Esophagus muscularis mucosa (tissue), 4 donors: ENCODE measurements at regions not wholly inside any gene's neighbourhood (a gene's known extent, or its start where the extent isn't known, plus 50 kb on each side); places are given as distances from the start of the nearest gene placed in this dataset.
"Not testable (repeated sequence)": the region's sequence is repeated elsewhere in the genome, so short reads cannot be mapped to it uniquely, and the experiment has no call there.

Experiments
- DNase-seq: peaks from one replicate; pipeline ENCODE4 v3.0.0-alpha.2; 2017; ENCODE audit errors: extremely low spot score
- H3K27ac ChIP-seq, 4 donors: fragments of 200-600 bp; sonication (generic); replicated peaks in 1 of 4; 1 replicate in 3 of 4; 2 replicates in 1 of 4; pipeline ENCODE4 v1.5.1; 2016 to 2019; ENCODE audit warnings: mild to moderate bottlenecking in 1 of 4
- H3K27me3 ChIP-seq, 4 donors: fragments of 200-600 bp; sonication (generic); one replicate each; pipeline versions ENCODE4 v1.5.1 to v1.6.0; 2016 to 2019
- H3K36me3 ChIP-seq, 4 donors: fragments of 200-600 bp; sonication (generic); one replicate each; pipeline ENCODE4 v1.5.1; 2016 to 2019
- H3K4me1 ChIP-seq, 4 donors: fragments of 200-600 bp; sonication (generic); one replicate each; pipeline ENCODE4 v1.5.1; 2016 to 2019
- H3K4me3 ChIP-seq, 4 donors: fragments of 200-600 bp; sonication (generic); 1 replicate in 2 of 4; 2 replicates in 2 of 4; pipeline ENCODE4 v1.5.1; 2016 to 2019; ENCODE audit warnings: mild to moderate bottlenecking in 4 of 4, moderate library complexity in 1 of 4
- H3K9me3 ChIP-seq, 4 donors: fragments of 200-600 bp; sonication (generic); 1 replicate in 3 of 4; 2 replicates in 1 of 4; pipeline ENCODE4 v1.5.1; 2016 to 2019
- CTCF ChIP-seq, 3 experiments: fragments of 200-600 bp in 2 of 3; fragments of 450-650 bp in 1 of 3; sonication (generic) in 2 of 3; IDR thresholded peaks; one replicate each; pipeline ENCODE4 v1.5.1; 2017 to 2019; ENCODE audit warnings: antibody characterized with exemption in 3 of 3, mild to moderate bottlenecking in 2 of 3, moderate library complexity in 1 of 3
- EP300 ChIP-seq: sonication (generic); formaldehyde crosslinking; IDR thresholded peaks from one replicate; pipeline ENCODE4 v1.6.1; 2017; ENCODE audit warnings: antibody characterized with exemption
- POLR2A ChIP-seq: fragments of 450-650 bp; IDR thresholded peaks from one replicate; pipeline ENCODE4 v1.6.1; 2017; ENCODE audit warnings: antibody characterized with exemption, moderate library complexity, mild to moderate bottlenecking, low read depth
- POLR2AphosphoS5 ChIP-seq, 2 donors: sonication (generic); formaldehyde crosslinking; IDR thresholded peaks; one replicate each; pipeline ENCODE4 v1.6.1; 2017; ENCODE audit warnings: antibody characterized with exemption in 2 of 2
- WGBS: methylation state at CpG from one replicate; pipeline ENCODE4 v1.1.5; 2018; 5-methylcytosine and 5-hydroxymethylcytosine counted together
- intact Hi-C: fragments of 100-400 bp; cut with DNase I; formaldehyde crosslinking; loops from one replicate; pipeline ENCODE4 v1.15.1; 2023

DNA sequence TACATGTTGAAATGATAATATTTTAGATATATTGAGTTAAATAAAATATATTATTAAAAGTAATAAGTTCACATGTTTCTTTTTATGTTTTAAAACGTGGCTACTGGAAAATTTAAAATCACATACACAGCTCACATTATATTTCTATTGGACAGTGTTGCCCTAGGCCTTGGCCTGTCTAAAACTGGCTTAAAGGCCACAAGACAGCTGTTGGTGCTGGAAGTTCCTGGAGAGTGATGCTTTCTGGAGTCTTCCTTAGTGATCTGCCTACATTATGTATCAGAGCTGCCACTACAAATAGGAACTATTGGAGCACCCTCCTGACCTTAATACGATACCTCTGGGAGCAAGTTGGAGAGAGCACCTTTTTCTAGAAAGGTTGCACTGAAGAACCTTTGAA, 254.1 kb upstream of the C2CD4B start:
- Histone ChIP-seq H3K27me3 (no peaks in the 10 kb centered on the region), H3K4me1 (peaks cover 0 to 2% (median 0%) of the 10 kb centered on the region in 4 donors), H3K27ac (no peak overlapping the region), H3K36me3 (no peaks in the 10 kb centered on the region), H3K9me3 (no peaks in the 10 kb centered on the region), H3K4me3 (no peak overlapping the region)
- intact Hi-C loops: no loop called here
- 84% methylated on average over 2 of the region's 2 CpGs for WGBS
- TF ChIP-seq CTCF (IDR thresholded peaks at IDR 0.05) (no peak), POLR2AphosphoS5 (IDR thresholded peaks at IDR 0.05) (no peak), POLR2A (no peak), EP300 (no peak)
- no peak for DNase-seq

- DNase-seq, H3K27me3 ChIP-seq, H3K4me3 ChIP-seq, intact Hi-C loops, H3K9me3 ChIP-seq, H3K36me3 ChIP-seq, H3K27ac ChIP-seq, H3K4me1 ChIP-seq: not testable (repeated sequence)
- WGBS: 94% methylated on average over 6 of the region's 6 CpGs
Measured at GRCh38 chr15:62420371-62420770, 255.3 kb upstream of the C2CD4B start.

DNA sequence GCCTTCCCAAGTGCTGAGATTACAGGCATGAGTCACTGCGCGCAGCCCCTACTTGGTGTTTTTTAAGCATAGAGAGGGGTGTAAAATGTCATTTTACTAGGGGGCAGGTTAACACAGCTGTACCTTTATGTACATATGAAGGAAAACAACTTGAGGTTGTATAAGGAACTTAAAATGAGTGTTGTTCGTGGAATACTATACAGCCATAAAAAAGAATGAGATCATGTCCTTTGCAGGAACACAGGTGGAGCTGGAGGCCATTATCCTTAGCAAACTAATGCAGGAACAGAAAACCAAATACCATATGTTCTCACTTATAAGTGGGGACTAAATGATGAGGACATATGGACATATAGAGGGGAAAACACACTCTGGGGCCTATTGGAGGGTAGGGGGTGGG, 256.2 kb upstream of the C2CD4B start:
- no peak overlapping the region for H3K27ac ChIP-seq
- no peaks in the 10 kb centered on the region for H3K9me3 ChIP-seq
- no peaks in the 10 kb centered on the region for H3K36me3 ChIP-seq
- 97% methylated on average over 3 of the region's 3 CpGs for WGBS
- DNase-seq: no peak
- H3K4me1 ChIP-seq: peaks cover 0 to 2% (median 1%) of the 10 kb centered on the region in 4 donors
- no peaks in the 10 kb centered on the region for H3K27me3 ChIP-seq
- H3K4me3 ChIP-seq: no peak overlapping the region
- intact Hi-C loops: no loop called here
- TF ChIP-seq EP300 (no peak), POLR2A (no peak), POLR2AphosphoS5 (IDR thresholded peaks at IDR 0.05) (no peak), CTCF (IDR thresholded peaks at IDR 0.05) (no peak)

GRCh38 chr15:62426387-62426956, 261.4 kb upstream of the C2CD4B start:
- 86% methylated on average over 4 of the region's 4 CpGs for WGBS
- Histone ChIP-seq H3K36me3 (no peaks in the 10 kb centered on the region), H3K27me3 (no peaks in the 10 kb centered on the region), H3K4me3 (no peak overlapping the region), H3K27ac (no peak overlapping the region), H3K4me1 (peaks cover 0 to 10% (median 2%) of the 10 kb centered on the region in 4 donors), H3K9me3 (no peaks in the 10 kb centered on the region)
- TF ChIP-seq CTCF (IDR thresholded peaks at IDR 0.05) (no peak), EP300 (no peak), POLR2AphosphoS5 (IDR thresholded peaks at IDR 0.05) (no peak), POLR2A (no peak)
- DNase-seq: no peak
- intact Hi-C loops: no loop called here

DNA sequence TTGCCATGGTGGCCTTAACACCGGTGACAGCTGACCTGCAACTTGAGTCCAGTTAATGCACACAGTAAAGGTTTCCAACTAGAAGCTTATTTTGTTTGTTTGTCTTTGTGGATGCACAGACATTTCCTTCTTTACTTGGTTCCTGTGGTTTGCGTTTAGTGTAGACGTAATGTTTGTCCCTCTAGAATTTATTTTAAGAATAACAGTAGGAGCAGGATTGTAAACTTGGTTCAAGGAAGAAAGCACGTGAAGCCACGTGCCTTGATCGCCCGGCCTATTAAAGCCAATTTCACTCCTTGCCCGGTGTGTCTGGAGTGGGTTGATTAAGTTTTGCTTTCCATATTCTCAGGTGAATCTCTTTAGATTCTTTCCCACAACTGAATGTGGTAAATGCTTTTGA, 263.2 kb upstream of the C2CD4B start:
- H3K27me3 ChIP-seq: no peaks in the 10 kb centered on the region
- H3K27ac ChIP-seq: no peak overlapping the region
- WGBS: 96% methylated on average over 8 of the region's 8 CpGs
- H3K9me3 ChIP-seq: no peaks in the 10 kb centered on the region
- peaks cover 7 to 19% (median 9%) of the 10 kb centered on the region in 4 donors for H3K4me1 ChIP-seq
- H3K36me3 ChIP-seq: no peaks in the 10 kb centered on the region
- no peak for TF ChIP-seq EP300
- no peak for TF ChIP-seq POLR2AphosphoS5 (IDR thresholded peaks at IDR 0.05)
- no peak overlapping the region for H3K4me3 ChIP-seq
- DNase-seq: no peak
- intact Hi-C loops: no loop called here
